ENCODE measurements at regions not wholly inside any gene's neighbourhood (a gene's known extent, or its start where the extent isn't known, plus 50 kb on each side); places are given as distances from the start of the nearest gene placed in this dataset.
"Not testable (repeated sequence)": the region's sequence is repeated elsewhere in the genome, so short reads cannot be mapped to it uniquely, and the experiment has no call there.

- Histone ChIP-seq H2BK15ac (ENCODE audit: low read depth, low read length) (no peak overlapping the region), H3K18ac (ENCODE audit: insufficient read length, low read depth, low read length) (no peak overlapping the region), H3K4me2 (ENCODE audit: insufficient read depth, insufficient read length, low read length) (no peak overlapping the region), H4K20me1 (ENCODE audit: control insufficient read depth, insufficient read depth, insufficient read length) (no peaks in the 10 kb centered on the region), H2BK20ac (ENCODE audit: low read depth, low read length, poor library complexity, severe bottlenecking) (no peak overlapping the region), H2BK120ac (ENCODE audit: low read depth, low read length, poor library complexity, severe bottlenecking) (no peak overlapping the region), H2AK5ac (ENCODE audit: insufficient read length, low read length) (no peak overlapping the region), H3K9ac (ENCODE audit: extremely low read depth, insufficient read length, low read length) (no peak overlapping the region), H2BK5ac (ENCODE audit: insufficient read length, low read length) (no peak overlapping the region), H3K79me2 (ENCODE audit: insufficient read depth, low read length) (no peaks in the 10 kb centered on the region), H3K27me3 (ENCODE audit: insufficient read depth, low read length) (no peaks in the 10 kb centered on the region), H4K8ac (replicated peaks; ENCODE audit: insufficient read length, low read depth, low read length) (no peak overlapping the region), H3K23me2 (ENCODE audit: insufficient read length, low read depth, low read length, poor library complexity, severe bottlenecking) (no peaks in the 10 kb centered on the region), H3K56ac (ENCODE audit: insufficient read length, low read depth, low read length) (no peak overlapping the region), H2AFZ (ENCODE audit: low read length) (no peak overlapping the region), H3T11ph (ENCODE audit: low read length) (no peak overlapping the region), H3K27ac (ENCODE audit: insufficient read length, low read depth, low read length) (no peak overlapping the region), H3K79me1 (ENCODE audit: insufficient read depth, low read depth, low read length, poor library complexity, severe bottlenecking) (no peaks in the 10 kb centered on the region), H3K4ac (ENCODE audit: low read depth, low read length) (no peak overlapping the region), H3K4me1 (ENCODE audit: insufficient read depth, low read length) (no peaks in the 10 kb centered on the region), H3K9me3 (ENCODE audit: control insufficient read depth, low read depth, low read length) (no peaks in the 10 kb centered on the region), H2BK12ac (ENCODE audit: insufficient read length, low read depth, low read length) (no peak overlapping the region), H3K14ac (ENCODE audit: insufficient read depth, low read length) (no peak overlapping the region), H3K23ac (ENCODE audit: insufficient read length, low read depth, low read length) (no peak overlapping the region), H4K5ac (ENCODE audit: insufficient read length, low read depth, low read length) (no peak overlapping the region), H4K91ac (ENCODE audit: insufficient read length, low read depth, low read length) (no peak overlapping the region)
- Mint-ChIP-seq H3K27me3 (ENCODE audit: low read depth) (no peaks in the 10 kb centered on the region), H3K4me3 (no peak overlapping the region), H3K9me3 (peaks cover 2 to 7% of the 10 kb centered on the region in 2 experiments; a peak in 3 of 5 replicates), H3K4me1 (peaks cover 2 to 6% of the 10 kb centered on the region in 2 experiments; a peak in 2 of 4 replicates), H3K27ac (no peak overlapping the region), H3K36me3 (ENCODE audit: insufficient read depth in 1 of 3, low read depth in 3 of 3) (peaks cover 0 to 6% (median 0%) of the 10 kb centered on the region in 3 experiments; a peak in 2 of 7 replicates)
- DNase-seq = no peak
- TF ChIP-seq, protein P1, sequence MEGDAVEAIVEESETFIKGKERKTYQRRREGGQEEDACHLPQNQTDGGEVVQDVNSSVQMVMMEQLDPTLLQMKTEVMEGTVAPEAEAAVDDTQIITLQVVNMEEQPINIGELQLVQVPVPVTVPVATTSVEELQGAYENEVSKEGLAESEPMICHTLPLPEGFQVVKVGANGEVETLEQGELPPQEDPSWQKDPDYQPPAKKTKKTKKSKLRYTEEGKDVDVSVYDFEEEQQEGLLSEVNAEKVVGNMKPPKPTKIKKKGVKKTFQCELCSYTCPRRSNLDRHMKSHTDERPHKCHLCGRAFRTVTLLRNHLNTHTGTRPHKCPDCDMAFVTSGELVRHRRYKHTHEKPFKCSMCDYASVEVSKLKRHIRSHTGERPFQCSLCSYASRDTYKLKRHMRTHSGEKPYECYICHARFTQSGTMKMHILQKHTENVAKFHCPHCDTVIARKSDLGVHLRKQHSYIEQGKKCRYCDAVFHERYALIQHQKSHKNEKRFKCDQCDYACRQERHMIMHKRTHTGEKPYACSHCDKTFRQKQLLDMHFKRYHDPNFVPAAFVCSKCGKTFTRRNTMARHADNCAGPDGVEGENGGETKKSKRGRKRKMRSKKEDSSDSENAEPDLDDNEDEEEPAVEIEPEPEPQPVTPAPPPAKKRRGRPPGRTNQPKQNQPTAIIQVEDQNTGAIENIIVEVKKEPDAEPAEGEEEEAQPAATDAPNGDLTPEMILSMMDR (conservative IDR thresholded peaks at IDR 0.05) = no peak
Measured at GRCh38 chr6:8166156-8166555, 63.8 kb upstream of the EEF1E1 start.

DNA sequence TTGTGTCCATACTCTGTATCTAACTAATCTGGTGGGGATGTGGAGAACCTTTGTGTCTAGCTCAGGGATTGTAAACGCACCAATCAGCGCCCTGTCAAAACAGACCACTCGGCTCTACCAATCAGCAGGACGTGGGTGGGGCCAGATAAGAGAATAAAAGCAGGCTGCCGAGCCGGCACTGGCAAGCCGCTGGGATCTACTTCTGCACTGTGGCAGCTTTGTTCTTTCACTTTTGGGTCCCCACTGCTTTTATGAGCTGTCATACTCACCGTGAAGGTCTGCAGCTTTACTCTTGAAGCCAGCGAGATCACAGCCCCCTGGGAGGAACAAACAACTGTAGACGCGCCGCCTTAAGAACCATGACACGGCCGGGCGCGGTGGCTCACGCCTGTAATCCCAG lies 62.7 kb upstream of the EEF1E1 start:
- not testable (repeated sequence) for H3K23me2 ChIP-seq (ENCODE audit: insufficient read length, low read depth, low read length, poor library complexity, severe bottlenecking); H4K20me1 ChIP-seq (ENCODE audit: control insufficient read depth, insufficient read depth, insufficient read length); H3K4me1 Mint-ChIP-seq; H3K9me3 ChIP-seq (ENCODE audit: control insufficient read depth, low read depth, low read length); H3K27ac ChIP-seq (ENCODE audit: insufficient read length, low read depth, low read length); H3K18ac ChIP-seq (ENCODE audit: insufficient read length, low read depth, low read length); H3K4me2 ChIP-seq (ENCODE audit: insufficient read depth, insufficient read length, low read length); H2AK5ac ChIP-seq (ENCODE audit: insufficient read length, low read length); H3K14ac ChIP-seq (ENCODE audit: insufficient read depth, low read length); H2BK20ac ChIP-seq (ENCODE audit: low read depth, low read length, poor library complexity, severe bottlenecking); H3K79me2 ChIP-seq (ENCODE audit: insufficient read depth, low read length); H4K5ac ChIP-seq (ENCODE audit: insufficient read length, low read depth, low read length); H3K4me3 Mint-ChIP-seq; H2BK15ac ChIP-seq (ENCODE audit: low read depth, low read length); H3K56ac ChIP-seq (ENCODE audit: insufficient read length, low read depth, low read length); H3K27me3 ChIP-seq (ENCODE audit: insufficient read depth, low read length); DNase-seq; H3K9me3 Mint-ChIP-seq; H3K9ac ChIP-seq (ENCODE audit: extremely low read depth, insufficient read length, low read length); H3K27ac Mint-ChIP-seq; H3K36me3 Mint-ChIP-seq (ENCODE audit: insufficient read depth in 1 of 3, low read depth in 3 of 3); H3K23ac ChIP-seq (ENCODE audit: insufficient read length, low read depth, low read length); H2BK5ac ChIP-seq (ENCODE audit: insufficient read length, low read length); H2AFZ ChIP-seq (ENCODE audit: low read length); H3K27me3 Mint-ChIP-seq (ENCODE audit: low read depth); H3K4ac ChIP-seq (ENCODE audit: low read depth, low read length); H2BK120ac ChIP-seq (ENCODE audit: low read depth, low read length, poor library complexity, severe bottlenecking); H3K4me1 ChIP-seq (ENCODE audit: insufficient read depth, low read length); H3K79me1 ChIP-seq (ENCODE audit: insufficient read depth, low read depth, low read length, poor library complexity, severe bottlenecking); H4K8ac ChIP-seq (replicated peaks; ENCODE audit: insufficient read length, low read depth, low read length); H3T11ph ChIP-seq (ENCODE audit: low read length); H2BK12ac ChIP-seq (ENCODE audit: insufficient read length, low read depth, low read length); H4K91ac ChIP-seq (ENCODE audit: insufficient read length, low read depth, low read length)
- no CpG with 5 or more reads among the region's 17 CpGs for WGBS (ENCODE audit: extremely low coverage, insufficient read length, low lambda C conversion rate)

All from H9 (cell line).